NCI-H1105 (cell line): ENCODE measurements at regions not wholly inside any gene's neighbourhood (a gene's known extent, or its start where the extent isn't known, plus 50 kb on each side); places are given as distances from the start of the nearest gene placed in this dataset.

ENCODE experiments used
- DNase-seq: peaks from one replicate; lab custom pipeline; 2025; lab: John Stamatoyannopoulos, UW

DNA sequence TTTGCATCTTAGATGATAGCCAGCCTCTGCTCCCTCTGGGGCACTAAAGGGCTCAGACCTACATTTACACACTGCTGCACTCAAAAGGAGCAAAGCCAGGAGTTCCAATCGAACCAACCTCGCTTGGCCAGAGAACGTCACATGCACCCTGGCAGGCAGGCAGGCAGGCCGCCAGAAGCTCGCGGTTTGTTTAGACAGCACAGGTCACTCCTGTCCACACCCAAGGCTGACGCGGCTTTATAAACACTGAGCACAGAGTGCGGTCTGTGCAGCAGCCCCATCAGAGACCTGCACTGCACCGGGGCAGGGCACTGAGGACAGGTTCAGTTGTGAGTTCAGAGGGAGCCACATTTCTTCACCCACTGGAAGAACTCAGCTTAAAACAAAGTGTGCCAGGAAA is 143.9 kb downstream of the BCOR start:
- no peak for DNase-seq

GRCh38 chrX:39954851-39955250 is 142.9 kb downstream of the BCOR start:
- no peak for DNase-seq

DNA sequence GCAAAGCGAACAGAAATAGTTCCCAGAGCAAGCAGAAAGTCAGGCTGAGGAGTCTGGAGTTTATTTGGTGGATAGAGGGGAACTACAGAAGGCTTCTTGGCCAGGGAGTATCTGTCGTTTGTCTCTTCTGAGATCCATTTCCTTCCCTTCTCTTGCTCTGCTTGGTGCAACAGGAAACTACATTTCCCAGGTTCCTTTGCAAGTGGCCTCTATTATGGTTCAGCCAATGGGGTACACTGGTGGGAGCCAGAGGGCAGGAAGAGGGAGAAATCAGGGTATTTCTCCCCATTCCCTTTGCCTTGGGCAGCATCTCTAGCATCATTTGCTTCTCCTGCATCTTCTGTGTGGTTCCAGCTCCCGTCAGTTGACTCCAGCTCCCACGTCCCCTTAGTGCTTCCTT is 142.1 kb downstream of the BCOR start:
- DNase-seq: no peak

- DNase-seq: no peak
These were observed 140.9 kb downstream of the BCOR start for GRCh38 chrX:39956803-39957394.

DNA sequence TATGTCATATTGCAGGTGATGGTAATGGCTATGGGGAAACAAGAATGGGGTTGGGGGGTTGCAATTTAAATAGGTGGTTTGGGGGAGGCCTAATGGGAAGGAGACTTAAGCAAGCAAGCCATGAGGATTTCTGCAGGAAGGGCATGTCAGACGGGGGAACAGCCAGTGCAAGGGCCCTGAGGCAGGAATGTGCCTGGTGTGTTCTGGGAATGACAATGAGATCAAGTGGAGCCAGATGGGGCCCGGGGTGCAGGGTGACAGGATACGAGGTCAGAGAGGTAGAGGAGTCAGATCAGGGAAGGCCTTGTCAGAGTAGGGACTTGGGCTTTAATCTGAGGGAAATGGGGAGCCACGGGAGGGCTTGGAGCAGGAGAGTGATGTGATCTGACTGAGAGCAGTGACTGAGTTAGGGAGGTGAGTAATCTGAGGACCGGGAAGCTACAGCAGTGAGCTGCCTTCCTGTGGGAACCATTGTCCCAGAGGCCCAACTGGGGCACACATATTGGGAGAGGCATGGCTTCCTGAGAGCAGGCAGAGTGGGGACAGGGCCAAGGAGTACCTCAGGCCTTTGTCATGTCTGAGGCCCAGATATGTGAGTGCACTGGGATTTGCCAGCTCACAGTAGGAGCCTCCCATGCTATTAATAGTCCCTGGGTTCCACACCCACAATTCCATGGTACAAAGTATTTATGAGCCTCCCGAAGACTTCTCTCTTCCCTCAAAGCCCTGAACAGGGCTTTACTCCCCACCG is 139.8 kb downstream of the BCOR start:
- no peak for DNase-seq

DNA sequence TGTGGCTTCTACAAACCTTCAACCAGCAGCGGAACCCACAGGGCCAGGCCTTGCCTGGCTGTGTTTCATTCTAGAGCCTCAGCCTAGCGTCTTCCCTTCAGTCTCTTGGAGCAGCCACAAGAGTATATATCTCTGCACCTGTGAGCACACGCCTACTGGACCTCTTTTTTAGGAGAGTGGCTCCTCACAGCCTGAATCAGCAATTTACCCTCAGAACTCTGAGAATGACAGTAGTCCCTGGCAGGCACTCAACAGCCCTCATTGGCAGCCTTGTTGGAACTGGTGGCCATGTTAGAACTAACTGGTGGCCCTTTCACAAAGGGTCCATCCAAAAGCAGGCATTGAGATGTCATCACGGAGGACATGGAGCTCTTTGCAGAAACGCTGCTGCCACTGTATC is 138.9 kb downstream of the BCOR start:
- no peak for DNase-seq

GRCh38 chrX:39960219-39960618 is 137.5 kb downstream of the BCOR start:
- no peak for DNase-seq

DNA sequence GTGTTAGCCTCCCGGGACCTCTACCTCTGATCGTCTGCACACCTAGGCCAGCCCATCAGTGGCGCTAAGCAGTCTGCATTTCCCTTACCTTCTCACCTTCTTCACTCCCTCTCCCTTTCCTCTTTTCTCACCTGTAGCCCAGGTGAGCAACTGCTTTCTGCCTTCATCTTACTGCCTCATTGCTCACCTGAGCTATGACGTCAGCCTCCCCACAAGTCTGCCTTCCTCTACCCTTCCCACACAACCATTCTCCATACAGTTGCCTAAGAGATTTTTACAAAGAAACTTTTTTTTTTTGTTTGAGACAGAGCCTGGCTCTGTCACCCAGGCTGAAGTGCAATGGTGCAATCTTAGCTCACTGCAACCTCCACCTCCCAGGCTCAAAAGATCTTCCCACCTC is 136.3 kb downstream of the BCOR start:
- DNase-seq: no peak

DNA sequence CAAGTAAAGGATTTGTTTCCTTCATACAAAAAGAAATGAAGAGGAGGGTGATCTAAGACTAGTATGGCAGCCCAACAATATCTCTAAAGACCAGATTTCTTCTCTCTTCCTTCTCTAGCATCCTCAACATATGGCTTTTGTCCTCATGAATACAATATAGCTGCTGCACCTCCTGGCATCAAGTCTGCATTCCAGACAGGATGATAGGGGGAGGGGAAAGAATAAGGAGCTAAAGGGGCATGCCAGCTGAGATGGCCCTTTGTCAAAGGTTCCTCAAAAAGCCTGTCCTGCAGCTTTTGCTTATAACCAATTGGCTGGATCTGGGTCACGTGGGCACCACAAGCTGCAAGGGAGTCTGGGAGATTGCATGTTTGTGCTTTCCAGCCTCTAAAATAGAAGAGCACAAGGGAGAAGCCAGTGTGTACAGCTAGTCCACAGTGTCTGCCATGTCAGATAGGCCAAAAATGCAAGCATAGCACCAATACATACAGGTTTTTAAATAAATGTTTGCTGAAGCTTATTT is 132.6 kb downstream of the BCOR start:
- no peak for DNase-seq

GRCh38 chrX:39966176-39966575 is 131.6 kb downstream of the BCOR start:
- no peak for DNase-seq

- DNase-seq: no peak
These were observed 130.4 kb downstream of the BCOR start for GRCh38 chrX:39967348-39967747.

GRCh38 chrX:39969099-39969818 is 128.5 kb downstream of the BCOR start:
- peak; percentile 24 for DNase-seq

DNA sequence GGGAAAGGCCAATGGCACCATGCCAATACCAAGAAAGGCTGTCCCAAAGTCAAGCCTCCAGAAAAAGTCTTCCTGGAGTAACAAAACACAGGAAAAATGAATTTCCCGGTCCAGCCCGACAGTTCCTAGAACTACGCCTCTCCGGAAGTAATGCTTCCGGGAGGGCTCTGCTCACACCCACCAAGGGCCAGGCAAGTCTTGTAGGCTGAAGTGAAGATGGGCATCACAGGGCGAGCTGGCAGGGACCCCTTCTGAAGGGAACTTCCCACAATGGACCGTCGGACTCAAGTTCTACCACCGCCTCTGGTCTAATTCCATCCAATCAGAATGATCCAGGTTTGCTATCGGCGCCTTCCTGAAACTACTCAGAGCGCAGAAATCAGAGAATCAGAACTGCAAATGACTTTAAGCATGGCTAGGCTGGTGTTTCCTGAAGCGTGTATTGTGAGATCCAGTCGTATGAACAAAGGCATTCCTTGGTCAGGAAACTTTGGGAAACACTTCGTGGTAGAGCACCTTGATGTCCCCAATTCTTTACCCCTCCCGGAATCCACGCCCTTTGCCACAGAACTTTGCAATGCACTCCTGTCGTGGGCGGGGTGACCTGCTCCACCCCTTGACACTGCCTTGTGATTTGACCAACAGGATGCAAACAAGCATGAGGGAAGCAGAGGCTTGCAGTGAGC is 127.8 kb downstream of the BCOR start:
- DNase-seq: no peak

- no peak for DNase-seq
These were observed 126.0 kb downstream of the BCOR start for GRCh38 chrX:39971760-39972159.

- no peak for DNase-seq
These were observed 125.4 kb downstream of the BCOR start for GRCh38 chrX:39972340-39972739.

DNA sequence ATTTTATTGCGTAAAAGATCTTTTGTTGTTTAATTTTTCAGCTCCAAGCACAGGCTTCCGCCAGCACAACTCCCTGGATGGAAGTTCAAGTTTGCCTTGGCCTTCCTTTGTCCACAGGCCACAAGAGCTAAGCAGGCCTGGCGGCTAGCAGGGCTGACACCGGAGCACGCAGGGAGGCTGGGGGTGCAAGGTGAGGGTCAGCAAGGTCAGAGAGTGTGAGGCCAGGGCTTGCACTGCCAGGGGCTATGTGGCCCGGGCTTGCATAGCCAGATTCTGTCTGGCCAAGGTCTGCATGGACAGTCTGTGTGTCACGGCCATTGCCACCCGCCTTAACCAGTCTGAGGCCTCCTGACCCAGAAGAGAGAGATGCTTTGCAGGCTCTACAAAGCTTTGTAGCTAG is 123.9 kb downstream of the BCOR start:
- DNase-seq: no peak

GRCh38 chrX:39974270-39974669 is 123.5 kb downstream of the BCOR start:
- no peak for DNase-seq

GRCh38 chrX:39975101-39975925 is 122.4 kb downstream of the BCOR start:
- DNase-seq: peak; percentile 25

DNA sequence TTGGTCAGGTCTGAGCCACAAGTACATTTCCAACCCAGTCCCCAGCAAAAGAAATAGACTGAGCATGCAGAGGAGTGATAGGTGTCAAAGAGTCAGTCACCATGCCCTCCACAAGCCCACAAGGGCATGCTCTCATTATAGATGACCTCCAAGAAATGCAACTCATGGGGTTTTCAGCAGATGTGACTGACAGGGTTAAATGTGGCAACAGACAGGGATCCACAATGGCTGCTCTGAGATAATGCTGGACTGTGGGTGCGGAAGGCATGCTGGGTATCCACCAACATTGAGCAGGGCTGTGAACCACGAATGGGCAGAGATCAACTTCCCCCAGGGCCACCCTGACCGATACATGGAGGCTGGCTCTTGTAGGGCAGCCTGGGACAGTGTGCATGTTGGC is 115.8 kb downstream of the BCOR start:
- DNase-seq: no peak

- peak; percentile 81 for DNase-seq
These were observed 114.8 kb downstream of the BCOR start for GRCh38 chrX:39982948-39983347.

DNA sequence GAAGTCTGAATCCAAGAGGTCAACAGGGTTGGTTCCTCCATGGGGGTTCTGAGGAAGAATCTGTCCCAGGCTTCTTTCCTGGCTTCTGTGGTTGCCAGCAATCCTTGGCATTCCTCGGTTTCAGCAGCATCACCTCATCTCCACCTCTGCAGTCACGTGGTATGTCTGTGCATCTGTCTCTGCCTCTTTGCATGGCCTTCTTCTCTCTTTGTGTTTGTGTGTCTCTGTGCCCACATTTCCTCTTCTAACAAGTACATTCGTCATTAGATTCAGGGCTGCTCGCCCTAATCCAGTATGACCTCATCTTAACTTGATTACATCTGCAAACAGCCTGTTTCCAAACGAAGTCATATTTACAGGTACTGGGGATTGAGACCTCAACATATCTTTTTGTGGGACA is 114.0 kb downstream of the BCOR start:
- DNase-seq: no peak
